ENCODE measurements at regions not wholly inside any gene's neighbourhood (a gene's known extent, or its start where the extent isn't known, plus 50 kb on each side); places are given as distances from the start of the nearest gene placed in this dataset.

- DNase-seq (no peak), ATAC-seq (ENCODE audit: low FRiP score) (no peak)
- Histone ChIP-seq H3K9me3 (ENCODE audit: control insufficient read depth, low read length) (no peaks in the 10 kb centered on the region), H3K4me1 (ENCODE audit: control insufficient read depth in 1 of 2, insufficient read depth in 2 of 2, low read length in 2 of 2) (no peaks in the 10 kb centered on the region), H3K27ac (ENCODE audit: low read depth in 1 of 2, low read length in 2 of 2) (no peak overlapping the region), H3K27me3 (ENCODE audit: control insufficient read depth in 1 of 2, insufficient read depth in 2 of 2, low read length in 1 of 2) (no peaks in the 10 kb centered on the region), H3K4me3 (ENCODE audit: low read length in 2 of 2) (no peak overlapping the region), H3K36me3 (ENCODE audit: control insufficient read depth in 1 of 2, insufficient read depth in 2 of 2, low read length in 1 of 2) (no peaks in the 10 kb centered on the region)
- WGBS, 2 donors = 86 to 88% methylated on average over 4 of the region's 4 CpGs
- intact Hi-C loops (cut with DNase I) = no loop called here
Observed at GRCh38 chr5:159702301-159702700, 214.0 kb upstream of the ADRA1B start.

- no peak overlapping the region for H3K27ac ChIP-seq (ENCODE audit: low read depth in 1 of 2, low read length in 2 of 2)
- H3K36me3 ChIP-seq (ENCODE audit: control insufficient read depth in 1 of 2, insufficient read depth in 2 of 2, low read length in 1 of 2) = no peaks in the 10 kb centered on the region
- no peaks in the 10 kb centered on the region for H3K27me3 ChIP-seq (ENCODE audit: control insufficient read depth in 1 of 2, insufficient read depth in 2 of 2, low read length in 1 of 2)
- ATAC-seq (ENCODE audit: low FRiP score) (no peak), DNase-seq (no peak)
- peaks cover 3% of the 10 kb centered on the region for H3K9me3 ChIP-seq (ENCODE audit: control insufficient read depth, low read length)
- WGBS, 2 donors = 92 to 96% methylated on average over 1 of the region's 1 CpG
- H3K4me1 ChIP-seq (ENCODE audit: control insufficient read depth in 1 of 2, insufficient read depth in 2 of 2, low read length in 2 of 2) = no peaks in the 10 kb centered on the region
- intact Hi-C loops (cut with DNase I) = no loop called here
- H3K4me3 ChIP-seq (ENCODE audit: low read length in 2 of 2) = no peak overlapping the region
Observed at GRCh38 chr5:159702826-159703225, 213.5 kb upstream of the ADRA1B start.

GRCh38 chr5:159704160-159704559, 212.1 kb upstream of the ADRA1B start:
- Histone ChIP-seq H3K27me3 (ENCODE audit: control insufficient read depth in 1 of 2, insufficient read depth in 2 of 2, low read length in 1 of 2) (no peaks in the 10 kb centered on the region), H3K27ac (ENCODE audit: low read depth in 1 of 2, low read length in 2 of 2) (no peak overlapping the region), H3K4me3 (ENCODE audit: low read length in 2 of 2) (no peak overlapping the region), H3K36me3 (ENCODE audit: control insufficient read depth in 1 of 2, insufficient read depth in 2 of 2, low read length in 1 of 2) (no peaks in the 10 kb centered on the region), H3K4me1 (ENCODE audit: control insufficient read depth in 1 of 2, insufficient read depth in 2 of 2, low read length in 2 of 2) (no peaks in the 10 kb centered on the region), H3K9me3 (ENCODE audit: control insufficient read depth, low read length) (peaks cover 5% of the 10 kb centered on the region)
- ATAC-seq (ENCODE audit: low FRiP score) (no peak), DNase-seq (no peak)
- intact Hi-C loops (cut with DNase I) = no loop called here
- 46 to 64% methylated on average over 3 of the region's 3 CpGs for WGBS, 2 donors

- no peaks in the 10 kb centered on the region for H3K36me3 ChIP-seq (ENCODE audit: control insufficient read depth in 1 of 2, insufficient read depth in 2 of 2, low read length in 1 of 2)
- H3K4me3 ChIP-seq (ENCODE audit: low read length in 2 of 2) = no peak overlapping the region
- H3K27ac ChIP-seq (ENCODE audit: low read depth in 1 of 2, low read length in 2 of 2) = no peak overlapping the region
- peaks cover 5% of the 10 kb centered on the region for H3K9me3 ChIP-seq (ENCODE audit: control insufficient read depth, low read length)
- H3K4me1 ChIP-seq (ENCODE audit: control insufficient read depth in 1 of 2, insufficient read depth in 2 of 2, low read length in 2 of 2) = no peaks in the 10 kb centered on the region
- 65 to 84% methylated on average over 3 of the region's 3 CpGs for WGBS, 2 donors
- intact Hi-C loops (cut with DNase I) = no loop called here
- ATAC-seq (ENCODE audit: low FRiP score) (no peak), DNase-seq (no peak)
- no peaks in the 10 kb centered on the region for H3K27me3 ChIP-seq (ENCODE audit: control insufficient read depth in 1 of 2, insufficient read depth in 2 of 2, low read length in 1 of 2)
Observed at GRCh38 chr5:159705948-159706347, 210.3 kb upstream of the ADRA1B start.

- Histone ChIP-seq H3K27me3 (ENCODE audit: control insufficient read depth in 1 of 2, insufficient read depth in 2 of 2, low read length in 1 of 2) (no peaks in the 10 kb centered on the region), H3K27ac (ENCODE audit: low read depth in 1 of 2, low read length in 2 of 2) (no peak overlapping the region), H3K4me3 (ENCODE audit: low read length in 2 of 2) (no peak overlapping the region), H3K9me3 (ENCODE audit: control insufficient read depth, low read length) (peaks cover 5% of the 10 kb centered on the region), H3K36me3 (ENCODE audit: control insufficient read depth in 1 of 2, insufficient read depth in 2 of 2, low read length in 1 of 2) (no peaks in the 10 kb centered on the region), H3K4me1 (ENCODE audit: control insufficient read depth in 1 of 2, insufficient read depth in 2 of 2, low read length in 2 of 2) (no peaks in the 10 kb centered on the region)
- no peak for DNase-seq
- WGBS, 2 donors = 91 to 92% methylated on average over 3 of the region's 3 CpGs
- intact Hi-C loops (cut with DNase I) = no loop called here
- ATAC-seq (ENCODE audit: low FRiP score) = no peak
Observed at GRCh38 chr5:159708090-159708489, 208.2 kb upstream of the ADRA1B start.

- intact Hi-C loops (cut with DNase I) = no loop called here
- H3K27me3 ChIP-seq (ENCODE audit: control insufficient read depth in 1 of 2, insufficient read depth in 2 of 2, low read length in 1 of 2) = no peaks in the 10 kb centered on the region
- 14 to 36% methylated on average over 5 of the region's 5 CpGs for WGBS, 2 donors
Observed at GRCh38 chr5:159712672-159713071, 203.6 kb upstream of the ADRA1B start.

GRCh38 chr5:159713254-159713653, 203.0 kb upstream of the ADRA1B start:
- intact Hi-C loops (cut with DNase I) = no loop called here
- H3K4me3 ChIP-seq (ENCODE audit: low read length in 2 of 2) = no peak overlapping the region
- no peak for DNase-seq
- no peak overlapping the region for H3K27ac ChIP-seq (ENCODE audit: low read depth in 1 of 2, low read length in 2 of 2)
- H3K4me1 ChIP-seq (ENCODE audit: control insufficient read depth in 1 of 2, insufficient read depth in 2 of 2, low read length in 2 of 2) = no peaks in the 10 kb centered on the region
- no peaks in the 10 kb centered on the region for H3K27me3 ChIP-seq (ENCODE audit: control insufficient read depth in 1 of 2, insufficient read depth in 2 of 2, low read length in 1 of 2)
- no peak for ATAC-seq (ENCODE audit: low FRiP score)
- H3K9me3 ChIP-seq (ENCODE audit: control insufficient read depth, low read length) = peaks cover 1% of the 10 kb centered on the region
- no peaks in the 10 kb centered on the region for H3K36me3 ChIP-seq (ENCODE audit: control insufficient read depth in 1 of 2, insufficient read depth in 2 of 2, low read length in 1 of 2)

More at GRCh38 chr5:159712672-159713071, 203.6 kb upstream of the ADRA1B start:
- no peak overlapping the region for H3K4me3 ChIP-seq (ENCODE audit: low read length in 2 of 2)
- DNase-seq (no peak), ATAC-seq (ENCODE audit: low FRiP score) (no peak)
- no peaks in the 10 kb centered on the region for H3K4me1 ChIP-seq (ENCODE audit: control insufficient read depth in 1 of 2, insufficient read depth in 2 of 2, low read length in 2 of 2)
- no peaks in the 10 kb centered on the region for H3K36me3 ChIP-seq (ENCODE audit: control insufficient read depth in 1 of 2, insufficient read depth in 2 of 2, low read length in 1 of 2)
- peaks cover 5% of the 10 kb centered on the region for H3K9me3 ChIP-seq (ENCODE audit: control insufficient read depth, low read length)
- no peak overlapping the region for H3K27ac ChIP-seq (ENCODE audit: low read depth in 1 of 2, low read length in 2 of 2)

- H3K27me3 ChIP-seq (ENCODE audit: control insufficient read depth in 1 of 2, insufficient read depth in 2 of 2, low read length in 1 of 2) = no peaks in the 10 kb centered on the region
- peaks cover 1% of the 10 kb centered on the region for H3K9me3 ChIP-seq (ENCODE audit: control insufficient read depth, low read length)
- no peak for DNase-seq
- H3K36me3 ChIP-seq (ENCODE audit: control insufficient read depth in 1 of 2, insufficient read depth in 2 of 2, low read length in 1 of 2) = no peaks in the 10 kb centered on the region
- intact Hi-C loops (cut with DNase I) = no loop called here
- H3K27ac ChIP-seq (ENCODE audit: low read depth in 1 of 2, low read length in 2 of 2) = no peak overlapping the region
- ATAC-seq (ENCODE audit: low FRiP score) = no peak
- H3K4me1 ChIP-seq (ENCODE audit: control insufficient read depth in 1 of 2, insufficient read depth in 2 of 2, low read length in 2 of 2) = no peaks in the 10 kb centered on the region
- H3K4me3 ChIP-seq (ENCODE audit: low read length in 2 of 2) = no peak overlapping the region
- 91 to 97% methylated on average over 2 of the region's 2 CpGs for WGBS, 2 donors
Observed at GRCh38 chr5:159713773-159714172, 202.5 kb upstream of the ADRA1B start.

GRCh38 chr5:159725475-159725874, 190.8 kb upstream of the ADRA1B start:
- no peaks in the 10 kb centered on the region for H3K36me3 ChIP-seq (ENCODE audit: control insufficient read depth in 1 of 2, insufficient read depth in 2 of 2, low read length in 1 of 2)
- H3K27ac ChIP-seq (ENCODE audit: low read depth in 1 of 2, low read length in 2 of 2) = no peak overlapping the region
- no peaks in the 10 kb centered on the region for H3K4me1 ChIP-seq (ENCODE audit: control insufficient read depth in 1 of 2, insufficient read depth in 2 of 2, low read length in 2 of 2)
- no peak overlapping the region for H3K4me3 ChIP-seq (ENCODE audit: low read length in 2 of 2)
- no peaks in the 10 kb centered on the region for H3K27me3 ChIP-seq (ENCODE audit: control insufficient read depth in 1 of 2, insufficient read depth in 2 of 2, low read length in 1 of 2)
- intact Hi-C loops (cut with DNase I) = no loop called here
- no peaks in the 10 kb centered on the region for H3K9me3 ChIP-seq (ENCODE audit: control insufficient read depth, low read length)
- 46 to 52% methylated on average over 4 of the region's 4 CpGs for WGBS, 2 donors
- no peak for ATAC-seq (ENCODE audit: low FRiP score)
- DNase-seq = no peak

Data from aorta (tissue), 5 donors.